ENCODE measurements at regions not wholly inside any gene's neighbourhood (a gene's known extent, or its start where the extent isn't known, plus 50 kb on each side); places are given as distances from the start of the nearest gene placed in this dataset.

DNA sequence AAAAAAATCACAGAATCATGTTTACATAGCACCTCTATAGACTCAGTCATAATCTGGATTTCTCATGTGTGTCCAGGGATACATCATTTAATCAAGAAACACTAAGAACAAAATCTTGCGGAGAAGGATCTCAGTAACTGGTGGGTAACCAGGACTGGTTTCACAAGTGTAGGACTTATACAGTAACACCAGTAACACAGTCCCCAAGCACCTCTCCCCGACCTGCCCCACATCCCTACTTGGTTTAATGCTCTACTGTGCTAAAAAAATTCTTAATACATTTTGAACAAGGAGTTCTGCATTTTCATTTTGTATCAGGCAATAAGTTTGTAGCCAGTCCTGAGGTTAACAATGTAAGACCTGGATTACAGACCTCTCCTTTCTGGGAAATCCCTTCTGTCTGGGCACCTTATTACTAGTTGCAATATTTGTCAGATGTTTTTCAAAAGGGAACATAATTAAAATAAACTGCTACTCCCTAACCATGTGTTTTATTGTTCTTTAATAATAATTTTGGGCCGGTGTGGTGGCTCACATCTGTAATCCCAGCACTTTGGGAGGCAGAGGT lies 57.6 kb upstream of the BBX start (continued):
- no peak for TF ChIP-seq ZNF230 (CRISPR knock-in tag; IDR thresholded peaks at IDR 0.05)
- no peak for TF ChIP-seq SP140L (CRISPR knock-in tag; IDR thresholded peaks at IDR 0.05; ENCODE audit: borderline replicate concordance)

DNA sequence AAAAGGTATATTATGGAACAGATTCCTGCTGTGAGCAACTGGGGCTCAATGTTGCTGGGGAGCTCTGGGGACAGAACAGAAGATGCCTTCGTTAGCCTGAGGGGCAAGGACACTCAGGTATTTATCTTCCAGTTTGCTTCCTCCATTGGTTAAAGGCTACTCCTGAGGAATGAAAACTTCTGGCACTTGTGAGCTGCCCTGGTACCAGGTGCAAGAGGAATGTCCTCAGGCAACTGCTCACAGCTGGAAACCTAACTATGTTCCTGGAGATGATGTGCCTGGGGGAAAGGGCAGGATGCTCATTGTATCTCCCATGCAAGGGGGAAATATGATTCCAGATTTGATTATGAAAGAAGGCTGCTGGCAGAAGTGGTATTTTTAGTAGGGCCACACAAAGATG lies 54.0 kb upstream of the BBX start:
- Histone ChIP-seq H3K4me2 (ENCODE audit: low read depth, low read length) (no peak overlapping the region), H4K20me1 (ENCODE audit: insufficient read depth, low read length) (no peaks in the 10 kb centered on the region), H3K27ac (ENCODE audit: extremely low read length, insufficient read depth, low read length) (no peak overlapping the region), H3K27me3 (ENCODE audit: control insufficient read depth in 1 of 2, insufficient read depth in 2 of 2, low read length in 2 of 2) (peaks cover 0 to 5% of the 10 kb centered on the region in 2 experiments; a peak in 1 of 5 replicates), H2AFZ (ENCODE audit: low read length) (no peak overlapping the region), H3K9ac (ENCODE audit: insufficient read depth, low read depth, low read length) (no peak overlapping the region), H3K4me3 (replicated peaks in 1 of 3; ENCODE audit: insufficient read depth in 1 of 3, low read depth in 2 of 3, low read length in 3 of 3) (no peak overlapping the region), H3K4me1 (ENCODE audit: insufficient read depth, low read length) (no peaks in the 10 kb centered on the region), H3K79me2 (ENCODE audit: insufficient read depth, low read length) (no peaks in the 10 kb centered on the region), H3K9me3 (ENCODE audit: low read length) (no peaks in the 10 kb centered on the region), H3K36me3 (replicated peaks in 1 of 2; ENCODE audit: control insufficient read depth in 1 of 2, insufficient read depth in 2 of 2, low read length in 2 of 2) (no peaks in the 10 kb centered on the region)
- 0% methylated on average over 1 of the region's 1 CpG for WGBS (ENCODE audit: low lambda C conversion rate)
- ChIA-PET POLR2A (no interaction called here), CTCF (ENCODE audit: low intra/inter-chr PET ratio, low total read pairs) (no interaction called here)
- BruUV-seq (replicated peaks) = no TSS peak
- intact Hi-C loops (cut with micrococcal nuclease; ENCODE audit: unreplicated experiment) (no loop called here), in situ Hi-C loops (cut with HindIII; ENCODE audit: extremely low pct_ligation_motif_present, low pct_unique_long_range_greater_than_20kb) (no loop called here)
- no peak for DNase-seq (ENCODE audit: low spot score)
- no peak for TF ChIP-seq ZNF772 (CRISPR knock-in tag; IDR thresholded peaks at IDR 0.05)
- TF ChIP-seq, protein P1, sequence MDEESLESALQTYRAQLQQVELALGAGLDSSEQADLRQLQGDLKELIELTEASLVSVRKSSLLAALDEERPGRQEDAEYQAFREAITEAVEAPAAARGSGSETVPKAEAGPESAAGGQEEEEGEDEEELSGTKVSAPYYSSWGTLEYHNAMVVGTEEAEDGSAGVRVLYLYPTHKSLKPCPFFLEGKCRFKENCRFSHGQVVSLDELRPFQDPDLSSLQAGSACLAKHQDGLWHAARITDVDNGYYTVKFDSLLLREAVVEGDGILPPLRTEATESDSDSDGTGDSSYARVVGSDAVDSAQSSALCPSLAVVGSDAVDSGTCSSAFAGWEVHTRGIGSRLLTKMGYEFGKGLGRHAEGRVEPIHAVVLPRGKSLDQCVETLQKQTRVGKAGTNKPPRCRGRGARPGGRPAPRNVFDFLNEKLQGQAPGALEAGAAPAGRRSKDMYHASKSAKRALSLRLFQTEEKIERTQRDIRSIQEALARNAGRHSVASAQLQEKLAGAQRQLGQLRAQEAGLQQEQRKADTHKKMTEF (CRISPR knock-in tag; IDR thresholded peaks at IDR 0.05) = no peak
- TF ChIP-seq, protein P2, sequence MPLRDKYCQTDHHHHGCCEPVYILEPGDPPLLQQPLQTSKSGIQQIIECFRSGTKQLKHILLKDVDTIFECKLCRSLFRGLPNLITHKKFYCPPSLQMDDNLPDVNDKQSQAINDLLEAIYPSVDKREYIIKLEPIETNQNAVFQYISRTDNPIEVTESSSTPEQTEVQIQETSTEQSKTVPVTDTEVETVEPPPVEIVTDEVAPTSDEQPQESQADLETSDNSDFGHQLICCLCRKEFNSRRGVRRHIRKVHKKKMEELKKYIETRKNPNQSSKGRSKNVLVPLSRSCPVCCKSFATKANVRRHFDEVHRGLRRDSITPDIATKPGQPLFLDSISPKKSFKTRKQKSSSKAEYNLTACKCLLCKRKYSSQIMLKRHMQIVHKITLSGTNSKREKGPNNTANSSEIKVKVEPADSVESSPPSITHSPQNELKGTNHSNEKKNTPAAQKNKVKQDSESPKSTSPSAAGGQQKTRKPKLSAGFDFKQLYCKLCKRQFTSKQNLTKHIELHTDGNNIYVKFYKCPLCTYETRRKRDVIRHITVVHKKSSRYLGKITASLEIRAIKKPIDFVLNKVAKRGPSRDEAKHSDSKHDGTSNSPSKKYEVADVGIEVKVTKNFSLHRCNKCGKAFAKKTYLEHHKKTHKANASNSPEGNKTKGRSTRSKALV (CRISPR knock-in tag; IDR thresholded peaks at IDR 0.05) = no peak
- TF ChIP-seq MED1 (CRISPR knock-in tag; IDR thresholded peaks at IDR 0.05) = no peak
- no peak for TF ChIP-seq PRMT3 (CRISPR knock-in tag; IDR thresholded peaks at IDR 0.05; ENCODE audit: borderline replicate concordance, low read depth)
- no peak for TF ChIP-seq NR1H2 (CRISPR knock-in tag; IDR thresholded peaks at IDR 0.05; ENCODE audit: borderline replicate concordance, low read depth)
- no peak for TF ChIP-seq ZBTB20 (CRISPR knock-in tag; IDR thresholded peaks at IDR 0.05; ENCODE audit: borderline replicate concordance, low read depth)
- TF ChIP-seq KLF16 (CRISPR knock-in tag; IDR thresholded peaks at IDR 0.05) = no peak
- TF ChIP-seq NCOA1 (CRISPR knock-in tag; IDR thresholded peaks at IDR 0.05) = no peak
- no peak for TF ChIP-seq ZNF205 (CRISPR knock-in tag; IDR thresholded peaks at IDR 0.05)
- TF ChIP-seq RELA (CRISPR knock-in tag; IDR thresholded peaks at IDR 0.05) = no peak
- no peak for ATAC-seq
- FAIRE-seq = no peak
